Transverse colon (tissue), 4 donors: ENCODE measurements at regions not wholly inside any gene's neighbourhood (a gene's known extent, or its start where the extent isn't known, plus 50 kb on each side); places are given as distances from the start of the nearest gene placed in this dataset.

Source experiments
- DNase-seq: peaks from one replicate; pipeline ENCODE4 v3.0.0-alpha.2; 2019
- H3K27ac ChIP-seq, 4 donors: fragments of 200-600 bp; sonication (generic); 2 replicates each; pipeline ENCODE4 v1.5.1; 2016 to 2018; ENCODE audit warnings: inconsistent platforms in 4 of 4
- H3K27me3 ChIP-seq: fragments of 200-600 bp; sonication (generic); 2 replicates; pipeline ENCODE4 v1.5.1; 2017; ENCODE audit warnings: inconsistent platforms
- H3K36me3 ChIP-seq, 4 donors: fragments of 200-600 bp; sonication (generic); 2 replicates each; pipeline ENCODE4 v1.5.1; 2017 to 2019; ENCODE audit warnings: inconsistent platforms in 4 of 4
- H3K4me1 ChIP-seq, 4 donors: fragments of 200-600 bp; sonication (generic); 2 replicates each; pipeline ENCODE4 v1.5.1; 2017 to 2020; ENCODE audit warnings: inconsistent platforms in 4 of 4
- H3K4me3 ChIP-seq, 4 donors: fragments of 200-600 bp; sonication (generic); 1 replicate in 1 of 4; 2 replicates in 3 of 4; pipeline versions ENCODE4 v1.5.1 to v1.6.1; 2017 to 2019; ENCODE audit warnings: inconsistent platforms in 4 of 4
- H3K9me3 ChIP-seq, 2 donors: fragments of 200-600 bp; sonication (generic); 2 replicates each; pipeline ENCODE4 v1.5.1; 2017 to 2019; ENCODE audit warnings: inconsistent platforms in 2 of 2
- CTCF ChIP-seq, 5 experiments: fragments of 200-600 bp in 3 of 5; fragments of 450-650 bp in 2 of 5; sonication (generic) in 3 of 5; IDR thresholded peaks; 1 replicate in 2 of 5; 2 replicates in 3 of 5; pipeline ENCODE4 v1.5.1; 2016 to 2017; ENCODE audit warnings: antibody characterized with exemption in 5 of 5, inconsistent platforms in 3 of 5, mild to moderate bottlenecking in 2 of 5, moderate library complexity in 1 of 5
- EP300 ChIP-seq: sonication (generic); formaldehyde crosslinking; IDR thresholded peaks from one replicate; pipeline ENCODE4 v1.6.1; 2017; ENCODE audit warnings: antibody characterized with exemption, low read depth
- POLR2A ChIP-seq: fragments of 450-650 bp; IDR thresholded peaks from one replicate; pipeline ENCODE4 v1.6.1; 2016; ENCODE audit warnings: antibody characterized with exemption, mild to moderate bottlenecking, moderate library complexity
- POLR2AphosphoS5 ChIP-seq, 3 donors: sonication (generic); formaldehyde crosslinking; IDR thresholded peaks; one replicate each; pipeline ENCODE4 v1.6.1; 2016; ENCODE audit warnings: antibody characterized with exemption in 3 of 3
- WGBS, 2 donors: methylation state at CpG; one replicate each; pipeline ENCODE4 v1.1.5; 2018; ENCODE audit warnings: low coverage in 1 of 2; 5-methylcytosine and 5-hydroxymethylcytosine counted together
- in situ Hi-C, 4 donors: fragments of 200-750 bp; cut with MboI; loops; one replicate each; pipeline versions ENCODE4 v1.15.0 to v1.15.1; 2017; ENCODE audit warnings: low sequenced_read_pairs in 3 of 4, low pct_ligation_motif_present in 1 of 4, low pct_unique_long_range_greater_than_20kb in 1 of 4
- intact Hi-C: fragments of 100-400 bp; cut with DNase I; formaldehyde crosslinking; loops from one replicate; pipeline ENCODE4 v1.15.1; 2023; ENCODE audit warnings: low total_unique reads

DNA sequence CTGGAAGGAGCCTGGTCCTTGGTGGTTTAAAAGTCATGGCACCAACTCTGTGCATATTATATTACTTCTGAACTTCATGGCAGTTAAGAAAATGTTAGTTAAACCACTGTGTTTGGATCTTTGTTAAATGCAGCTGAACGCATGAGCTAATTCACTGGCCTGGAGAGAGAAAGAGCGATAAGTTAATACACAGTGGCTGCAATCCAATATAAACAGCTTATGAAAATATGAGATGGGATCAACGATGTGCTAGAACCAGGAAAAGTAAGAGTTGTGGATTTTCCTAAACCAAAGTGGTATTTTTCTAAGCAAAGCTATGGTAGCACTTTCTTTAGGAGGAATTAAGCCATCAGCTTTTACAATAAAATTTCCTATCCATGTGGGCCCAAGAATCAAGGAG is 326.7 kb downstream of the MTX2 start:
- H3K4me1 ChIP-seq = peaks cover 0 to 8% (median 0%) of the 10 kb centered on the region in 4 donors
- in situ Hi-C loops (no loop called here), intact Hi-C loops (no loop called here)
- no peak overlapping the region for H3K27ac ChIP-seq
- H3K4me3 ChIP-seq = no peak overlapping the region
- 19 to 34% methylated on average over 3 of the region's 3 CpGs for WGBS, 2 donors
- TF ChIP-seq CTCF (IDR thresholded peaks at IDR 0.05) (no peak), EP300 (no peak), POLR2AphosphoS5 (IDR thresholded peaks at IDR 0.05) (no peak), POLR2A (no peak)
- no peaks in the 10 kb centered on the region for H3K9me3 ChIP-seq
- no peaks in the 10 kb centered on the region for H3K27me3 ChIP-seq
- no peak for DNase-seq
- H3K36me3 ChIP-seq = no peaks in the 10 kb centered on the region

DNA sequence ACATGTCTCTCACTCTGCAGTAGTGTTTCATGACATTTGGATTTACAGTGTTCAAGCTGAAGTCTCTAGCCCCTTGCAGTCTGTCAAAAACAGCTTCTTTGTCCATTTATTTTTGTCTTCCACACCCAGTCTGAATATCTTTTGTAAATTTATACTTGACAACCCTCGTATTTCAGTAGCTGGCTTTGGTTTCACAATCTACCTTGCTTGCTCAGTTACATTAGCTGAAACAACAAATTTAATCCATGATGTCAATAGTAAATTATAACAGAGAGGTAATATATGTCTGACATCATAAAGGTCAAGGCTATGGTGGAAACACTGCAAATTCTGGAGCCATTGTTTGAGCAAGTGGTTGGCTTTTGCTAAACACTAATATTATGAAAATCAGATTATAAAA is 328.7 kb downstream of the MTX2 start:
- TF ChIP-seq POLR2A (no peak), POLR2AphosphoS5 (IDR thresholded peaks at IDR 0.05) (no peak), EP300 (no peak), CTCF (IDR thresholded peaks at IDR 0.05) (no peak)
- WGBS, 2 donors = 63 to 65% methylated on average over 1 of the region's 1 CpG
- H3K27ac ChIP-seq = no peak overlapping the region
- intact Hi-C loops (no loop called here), in situ Hi-C loops (no loop called here)
- H3K9me3 ChIP-seq = no peaks in the 10 kb centered on the region
- no peak overlapping the region for H3K4me3 ChIP-seq
- no peaks in the 10 kb centered on the region for H3K27me3 ChIP-seq
- no peak for DNase-seq
- H3K4me1 ChIP-seq = peaks cover 0 to 8% (median 0%) of the 10 kb centered on the region in 4 donors
- no peaks in the 10 kb centered on the region for H3K36me3 ChIP-seq

DNA sequence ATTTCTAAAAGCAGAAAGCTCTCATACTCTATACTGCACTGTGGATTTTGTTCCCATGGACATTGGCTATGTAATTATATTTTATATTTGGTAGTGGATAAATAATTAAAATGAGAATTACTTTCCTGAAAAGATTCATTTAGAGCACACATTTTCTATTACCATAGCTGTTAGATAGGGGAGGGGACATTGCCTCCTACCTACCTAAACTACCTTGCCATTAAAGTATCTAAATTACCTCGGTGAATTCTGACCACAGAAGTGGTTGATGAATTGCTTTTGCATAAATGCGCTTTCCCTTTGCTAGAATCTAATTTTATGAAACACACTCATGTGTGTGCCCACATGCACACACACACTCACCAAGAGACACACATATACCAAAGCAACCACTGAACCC is 329.1 kb downstream of the MTX2 start:
- TF ChIP-seq CTCF (IDR thresholded peaks at IDR 0.05) (no peak), EP300 (no peak), POLR2A (no peak), POLR2AphosphoS5 (IDR thresholded peaks at IDR 0.05) (no peak)
- 83 to 86% methylated on average over 1 to 2 of the region's 2 CpGs for WGBS, 2 donors
- H3K36me3 ChIP-seq = no peaks in the 10 kb centered on the region
- H3K9me3 ChIP-seq = no peaks in the 10 kb centered on the region
- DNase-seq = no peak
- H3K27me3 ChIP-seq = no peaks in the 10 kb centered on the region
- H3K4me3 ChIP-seq = no peak overlapping the region
- in situ Hi-C loops (no loop called here), intact Hi-C loops (no loop called here)
- peaks cover 0 to 8% (median 0%) of the 10 kb centered on the region in 4 donors for H3K4me1 ChIP-seq
- no peak overlapping the region for H3K27ac ChIP-seq

GRCh38 chr2:176599796-176600485 is 330.7 kb downstream of the MTX2 start:
- intact Hi-C loops = no loop called here
- Histone ChIP-seq H3K4me1 (peaks cover 0 to 8% (median 0%) of the 10 kb centered on the region in 4 donors), H3K4me3 (no peak overlapping the region), H3K27me3 (no peaks in the 10 kb centered on the region), H3K9me3 (no peaks in the 10 kb centered on the region), H3K27ac (no peak overlapping the region), H3K36me3 (no peaks in the 10 kb centered on the region)
- WGBS, 2 donors = 88 to 93% methylated on average over 6 to 10 of the region's 10 CpGs
- no peak for TF ChIP-seq EP300
- no peak for TF ChIP-seq CTCF (IDR thresholded peaks at IDR 0.05)
- DNase-seq = no peak
- in situ Hi-C loops = no loop called here
